GM10266 (cell line): ENCODE measurements at regions not wholly inside any gene's neighbourhood (a gene's known extent, or its start where the extent isn't known, plus 50 kb on each side); places are given as distances from the start of the nearest gene placed in this dataset.

ENCODE experiments used
- DNase-seq: peaks from one replicate; pipeline ENCODE4 v3.0.0; 2012; ENCODE audit errors: extremely low spot score
- TF ChIP-seq, protein P1 (sequence below): IDR thresholded peaks from 2 replicates; pipeline ENCODE4 v1.5.1; 2012; ENCODE audit warnings: mild to moderate bottlenecking, low read depth; ENCODE audit not compliant: control insufficient read depth, insufficient read depth; ENCODE audit errors: missing control alignments

DNA sequence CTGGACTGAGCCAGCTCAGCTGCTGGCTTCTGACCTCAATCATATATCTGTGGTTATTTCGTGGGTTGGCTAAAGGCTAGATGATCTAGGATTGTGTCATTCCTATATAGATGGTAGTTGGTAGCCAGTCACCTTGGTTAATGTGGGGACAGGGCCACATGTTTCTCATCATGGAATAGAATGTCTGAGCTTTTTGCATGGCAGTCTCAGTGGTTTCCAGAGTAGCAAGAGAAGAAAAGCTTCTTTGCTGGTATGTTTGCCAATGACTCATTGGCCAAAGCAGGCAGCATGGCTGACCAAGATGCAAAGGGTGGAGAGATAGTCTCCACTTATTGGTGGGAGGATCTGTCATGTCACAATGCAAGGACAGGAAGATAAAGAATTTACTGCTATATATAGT lies 746.4 kb upstream of the FLRT2 start:
- no peak for DNase-seq
- TF ChIP-seq, protein P1, sequence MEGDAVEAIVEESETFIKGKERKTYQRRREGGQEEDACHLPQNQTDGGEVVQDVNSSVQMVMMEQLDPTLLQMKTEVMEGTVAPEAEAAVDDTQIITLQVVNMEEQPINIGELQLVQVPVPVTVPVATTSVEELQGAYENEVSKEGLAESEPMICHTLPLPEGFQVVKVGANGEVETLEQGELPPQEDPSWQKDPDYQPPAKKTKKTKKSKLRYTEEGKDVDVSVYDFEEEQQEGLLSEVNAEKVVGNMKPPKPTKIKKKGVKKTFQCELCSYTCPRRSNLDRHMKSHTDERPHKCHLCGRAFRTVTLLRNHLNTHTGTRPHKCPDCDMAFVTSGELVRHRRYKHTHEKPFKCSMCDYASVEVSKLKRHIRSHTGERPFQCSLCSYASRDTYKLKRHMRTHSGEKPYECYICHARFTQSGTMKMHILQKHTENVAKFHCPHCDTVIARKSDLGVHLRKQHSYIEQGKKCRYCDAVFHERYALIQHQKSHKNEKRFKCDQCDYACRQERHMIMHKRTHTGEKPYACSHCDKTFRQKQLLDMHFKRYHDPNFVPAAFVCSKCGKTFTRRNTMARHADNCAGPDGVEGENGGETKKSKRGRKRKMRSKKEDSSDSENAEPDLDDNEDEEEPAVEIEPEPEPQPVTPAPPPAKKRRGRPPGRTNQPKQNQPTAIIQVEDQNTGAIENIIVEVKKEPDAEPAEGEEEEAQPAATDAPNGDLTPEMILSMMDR, result no peak

DNA sequence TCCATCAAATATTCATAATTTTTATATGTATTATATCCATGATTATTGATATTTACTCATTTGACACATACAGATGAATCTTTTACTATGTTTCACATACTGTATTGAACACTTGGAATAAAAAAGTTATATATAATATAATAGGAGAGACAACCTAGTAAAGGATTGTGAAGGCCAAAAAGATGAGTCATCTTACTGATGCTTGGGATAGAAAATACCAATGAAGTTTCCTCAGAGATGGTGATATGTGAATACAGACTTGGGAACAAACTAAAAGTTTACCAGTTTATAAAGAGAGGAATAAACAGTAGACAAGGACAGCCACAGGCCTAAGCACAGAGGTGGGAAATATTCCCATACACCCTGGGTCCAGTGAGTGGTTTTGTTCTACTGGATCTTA lies 743.9 kb upstream of the FLRT2 start:
- TF ChIP-seq, protein P1, result no peak
- DNase-seq, result no peak

DNA sequence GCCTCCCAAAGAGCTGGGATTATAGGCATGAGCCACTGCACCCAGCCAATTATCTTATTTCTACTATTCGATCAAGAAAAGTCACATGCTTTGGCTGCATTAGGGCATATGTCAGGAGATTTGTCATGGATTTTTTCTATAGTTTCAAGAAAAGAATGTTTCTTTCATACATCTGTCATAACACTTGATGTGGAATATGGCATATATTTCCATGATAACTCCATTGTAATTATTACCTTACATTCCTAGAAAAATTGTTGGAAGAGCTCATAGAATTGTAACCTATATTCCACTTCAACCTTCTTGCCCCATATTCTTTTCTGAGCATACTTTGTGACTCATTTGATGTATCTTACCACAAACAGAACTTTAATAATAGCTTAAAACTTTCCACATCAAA lies 740.9 kb upstream of the FLRT2 start:
- no peak for DNase-seq
- TF ChIP-seq, protein P1, result no peak

DNA sequence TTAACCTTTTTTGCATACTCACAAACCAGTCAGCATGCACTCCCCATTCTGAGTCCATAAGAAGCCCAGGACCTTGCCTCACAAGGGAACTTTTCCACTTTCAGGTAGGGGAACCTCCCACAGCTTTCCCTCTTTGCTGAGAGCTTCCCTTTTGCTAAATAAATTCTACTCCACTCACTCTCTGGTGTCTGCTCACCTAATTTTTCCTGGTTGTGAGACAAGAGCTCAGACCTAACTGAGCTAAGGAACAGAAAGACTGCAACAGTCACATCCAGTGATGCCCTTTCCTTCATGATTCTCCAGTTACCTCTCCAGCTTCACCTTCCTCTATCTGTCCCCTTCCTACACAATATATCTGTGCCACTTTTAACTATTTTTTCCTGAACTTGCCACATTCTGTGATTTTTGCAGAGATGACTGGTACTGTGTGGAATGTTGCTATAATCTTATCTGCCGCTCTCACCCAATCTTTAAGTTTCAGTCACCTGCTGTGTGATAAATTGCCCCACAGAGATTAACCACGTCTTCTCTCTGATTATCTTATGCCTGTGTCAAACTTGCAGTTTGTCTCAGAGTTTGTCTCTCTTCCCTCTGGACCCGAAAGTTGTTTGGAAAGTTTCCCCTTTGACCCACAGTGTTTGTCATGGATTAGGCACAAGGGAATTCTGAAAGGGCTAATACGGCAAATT lies 737.1 kb upstream of the FLRT2 start:
- DNase-seq, result no peak
- TF ChIP-seq, protein P1, result no peak

DNA sequence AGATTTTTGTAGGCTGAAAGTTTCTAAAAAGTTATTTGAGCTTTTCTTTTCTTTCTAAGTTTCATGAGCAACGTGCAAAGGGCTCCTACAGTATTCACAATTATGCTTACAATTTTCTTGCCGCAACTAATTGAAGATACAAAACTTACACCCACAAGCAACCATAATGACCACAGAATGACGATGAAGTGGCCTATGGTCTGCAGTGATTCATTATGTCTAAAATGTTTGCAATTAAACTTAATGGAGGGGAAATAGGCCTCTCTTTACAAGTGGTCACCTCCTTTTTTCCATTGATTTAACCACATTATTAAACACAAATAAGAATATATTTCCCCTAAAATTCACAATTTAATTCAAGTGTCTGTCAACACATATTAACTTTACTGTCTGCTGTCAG lies 732.6 kb upstream of the FLRT2 start:
- no peak for DNase-seq
- TF ChIP-seq, protein P1, result no peak

DNA sequence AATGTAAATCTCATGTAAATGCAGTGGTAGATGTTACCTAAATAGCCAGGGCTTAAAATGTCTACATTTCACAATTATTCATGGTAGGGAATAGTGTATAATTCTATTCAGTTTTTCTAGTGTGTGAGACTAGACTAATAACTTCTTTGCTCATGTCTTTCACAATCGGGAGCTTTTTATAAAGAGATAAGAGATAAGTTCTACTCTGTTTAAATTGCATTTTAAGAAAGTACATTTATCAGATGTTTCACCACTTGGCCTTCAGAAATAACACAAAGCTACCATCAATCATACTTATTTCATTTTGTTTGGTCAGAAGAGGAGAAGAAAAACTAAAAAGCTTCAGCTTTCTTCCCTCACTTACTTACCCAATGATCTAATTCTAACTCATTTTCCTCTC lies 725.5 kb upstream of the FLRT2 start:
- DNase-seq, result no peak

DNA sequence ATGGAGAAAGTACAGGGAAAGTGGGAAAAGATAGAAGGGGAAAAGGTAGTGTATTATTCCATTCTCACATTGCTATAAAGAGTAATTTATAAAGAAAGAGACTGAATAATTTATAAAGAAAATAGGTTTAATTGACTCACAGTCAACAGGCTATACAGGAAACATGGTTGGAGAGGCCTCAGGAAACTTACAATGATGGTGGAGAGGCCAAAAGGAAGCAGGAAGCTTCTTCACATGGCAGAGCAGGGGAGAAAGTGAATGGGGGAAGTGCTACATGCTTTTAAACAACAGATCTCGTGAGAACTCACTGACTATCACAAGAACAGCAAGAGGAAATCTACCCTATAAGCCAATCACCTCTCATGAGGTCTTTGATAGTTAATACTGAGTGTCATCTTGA lies 725.0 kb upstream of the FLRT2 start:
- DNase-seq, result no peak
- TF ChIP-seq, protein P1, result no peak

More for the DNA sequence above, 725.5 kb upstream of the FLRT2 start:
- TF ChIP-seq, protein P1, result no peak
